GM12878 (cell line): ENCODE measurements at regions not wholly inside any gene's neighbourhood (a gene's known extent, or its start where the extent isn't known, plus 50 kb on each side); places are given as distances from the start of the nearest gene placed in this dataset.

Experiments
- ATAC-seq: fragments of 200-7000 bp; cut with Tn5 transposase; 3 replicates; pipeline ENCODE4 v1.9.1; 2020; ENCODE audit warnings: mild to moderate bottlenecking, moderate library complexity
- BruUV-seq: library from RNA; stranded (reverse); fragments of 400-500 nt; replicated peaks from 2 replicates; lab custom pipeline; 2021; lab: Mats Ljungman, UMichigan
- CTCF ChIA-PET: fragments of 300-600 bp; sonication (Branson Sonifier 250); formaldehyde crosslinking; extraction: SDS; loops from one replicate; lab custom pipeline; 2021; ENCODE audit warnings: inconsistent platforms; lab: Yijun Ruan, JAX
- POLR2A ChIA-PET: fragments of 350-600 bp; formaldehyde crosslinking; extraction: SDS; loops from one replicate; lab custom pipeline; 2021; ENCODE audit warnings: inconsistent platforms; lab: Charles Lee
- RAD21 ChIA-PET: fragments of 300-600 bp; sonication (Branson Sonifier 250); formaldehyde crosslinking; loops from one replicate; lab custom pipeline; 2023; ENCODE audit warnings: antibody characterized with exemption; ENCODE audit not compliant: unreplicated experiment; lab: Charles Lee
- SMC1A ChIA-PET: fragments of 300-600 bp; sonication (Branson Sonifier 250); formaldehyde crosslinking; loops from one replicate; lab custom pipeline; 2023; ENCODE audit not compliant: unreplicated experiment, uncharacterized antibody; lab: Charles Lee
- DNase-seq: peaks from one replicate; pipeline ENCODE4 v3.0.0-alpha.2; 2011; ENCODE audit warnings: low read depth, low spot score
- FAIRE-seq: peaks from 3 replicates; lab custom pipeline; 2011; peaks lifted over from hg19 to GRCh38; lab: Jason Lieb, UNC
- H2AFZ ChIP-seq: 2 replicates; pipeline ENCODE4 v1.6.0; 2011; ENCODE audit warnings: low read depth, low read length, control low read depth; ENCODE audit not compliant: control insufficient read depth
- H3K27ac ChIP-seq: 2 replicates; pipeline ENCODE4 v1.5.1; 2011; ENCODE audit warnings: control low read depth; ENCODE audit not compliant: control insufficient read depth, insufficient read depth
- H3K27me3 ChIP-seq, 2 experiments: replicated peaks in 1 of 2; 2 replicates each; pipeline versions ENCODE4 v1.6.0 to v1.6.1; 2011; ENCODE audit warnings: low read length in 1 of 2; ENCODE audit not compliant: control insufficient read depth in 2 of 2, insufficient read depth in 2 of 2
- H3K36me3 ChIP-seq, 2 experiments: 2 replicates each; pipeline ENCODE4 v1.5.1; 2011; ENCODE audit warnings: low read length in 1 of 2; ENCODE audit not compliant: control insufficient read depth in 2 of 2, insufficient read depth in 2 of 2
- H3K4me1 ChIP-seq: 2 replicates; pipeline ENCODE4 v1.6.1; 2011; ENCODE audit warnings: mild to moderate bottlenecking, low read length, moderate library complexity, mixed read lengths; ENCODE audit not compliant: control insufficient read depth, insufficient read depth
- H3K4me2 ChIP-seq: 2 replicates; pipeline ENCODE4 v1.6.0; 2011; ENCODE audit warnings: control low read depth; ENCODE audit not compliant: control insufficient read depth, insufficient read depth
- H3K4me3 ChIP-seq: fragments of 200-600 bp; sonication (generic); 2 replicates; pipeline ENCODE4 v1.5.1; 2016
- H3K79me2 ChIP-seq: 2 replicates; pipeline ENCODE4 v1.6.0; 2011; ENCODE audit warnings: low read length; ENCODE audit not compliant: control insufficient read depth, insufficient read depth
- H3K9ac ChIP-seq: 2 replicates; pipeline ENCODE4 v1.8.0; 2011; ENCODE audit warnings: low read length, control low read depth, mixed read lengths; ENCODE audit not compliant: control insufficient read depth, insufficient read depth
- H3K9me3 ChIP-seq: replicated peaks from 3 replicates; pipeline ENCODE4 v1.5.1; 2011; ENCODE audit warnings: mild to moderate bottlenecking, low read length; ENCODE audit not compliant: control insufficient read depth, insufficient read depth
- H4K20me1 ChIP-seq: 2 replicates; pipeline ENCODE4 v1.6.0; 2011; ENCODE audit not compliant: control insufficient read depth, insufficient read depth
- BMI1 ChIP-seq: fragments of 450-650 bp; IDR thresholded peaks from 2 replicates; pipeline ENCODE4 v1.6.1; 2016; ENCODE audit warnings: mild to moderate bottlenecking, moderate library complexity, borderline replicate concordance
- EED ChIP-seq: sonication (generic); IDR thresholded peaks from 2 replicates; pipeline ENCODE4 v1.6.1; 2016; ENCODE audit warnings: antibody characterized with exemption, low read depth
- ETV6 ChIP-seq, 2 experiments: fragments of 450-650 bp in 1 of 2; IDR thresholded peaks in 1 of 2; conservative IDR thresholded peaks in 1 of 2; 2 replicates each; pipeline ENCODE4 v1.6.1; 2014; ENCODE audit warnings: antibody characterized with exemption in 1 of 2, borderline replicate concordance in 1 of 2, low read depth in 1 of 2, mild to moderate bottlenecking in 1 of 2, moderate library complexity in 1 of 2
- HDAC6 ChIP-seq: fragments of 200-600 bp; sonication (generic); IDR thresholded peaks from one replicate; pipeline ENCODE4 v1.8.0; 2017; ENCODE audit warnings: antibody characterized with exemption; ENCODE audit not compliant: unreplicated experiment
- KAT2A ChIP-seq: conservative IDR thresholded peaks from 2 replicates; pipeline ENCODE4 v1.6.1; 2011; ENCODE audit warnings: low read depth, low read length; ENCODE audit not compliant: control insufficient read depth
- LARP7 ChIP-seq: fragments of 450-650 bp; IDR thresholded peaks from 2 replicates; pipeline ENCODE4 v1.6.1; 2017; ENCODE audit warnings: mild to moderate bottlenecking
- MAX ChIP-seq: IDR thresholded peaks from 2 replicates; pipeline ENCODE4 v1.6.1; 2012; ENCODE audit warnings: low read depth, low read length, improper control_type of control experiment
- MEF2A ChIP-seq: IDR thresholded peaks from 2 replicates; pipeline ENCODE4 v1.6.1; 2011; ENCODE audit warnings: low read depth, mild to moderate bottlenecking, low read length, moderate library complexity; ENCODE audit not compliant: insufficient read depth
- NR2C1 ChIP-seq: fragments of 450-650 bp; IDR thresholded peaks from 2 replicates; pipeline ENCODE4 v1.6.1; 2017; ENCODE audit warnings: antibody characterized with exemption, mild to moderate bottlenecking, moderate library complexity
- RB1 ChIP-seq: fragments of 450-650 bp; formaldehyde crosslinking; IDR thresholded peaks from 2 replicates; pipeline ENCODE4 v1.6.1; 2017; ENCODE audit warnings: mild to moderate bottlenecking, borderline replicate concordance
- SREBF1 ChIP-seq: IDR thresholded peaks from 2 replicates; pipeline ENCODE4 v1.6.1; 2012; ENCODE audit warnings: mild to moderate bottlenecking, low read length
- STAT1 ChIP-seq: fragments of 450-650 bp; conservative IDR thresholded peaks from 2 replicates; pipeline ENCODE4 v1.6.1; 2014; ENCODE audit warnings: antibody characterized with exemption, mild to moderate bottlenecking
- ZBED1 ChIP-seq: IDR thresholded peaks from 2 replicates; pipeline ENCODE4 v1.6.1; 2016; ENCODE audit warnings: borderline replicate concordance
- ZNF622 ChIP-seq: fragments of 450-650 bp; IDR thresholded peaks from 2 replicates; pipeline ENCODE4 v1.6.1; 2017; ENCODE audit warnings: mild to moderate bottlenecking, inconsistent platforms
- WGBS: methylation state at CpG from one replicate; pipeline ENCODE4 v1.1.6; 2016; ENCODE audit warnings: low lambda C conversion rate; ENCODE audit not compliant: insufficient replicate concordance, insufficient coverage; ENCODE audit errors: missing lambda C conversion rate; 5-methylcytosine and 5-hydroxymethylcytosine counted together
- in situ Hi-C: fragments of 300-500 bp; cut with MboI; formaldehyde crosslinking; loops from 9 replicates; pipeline ENCODE4 v1.14.3; 2018; ENCODE audit warnings: mixed read lengths
- intact Hi-C: fragments of 100-400 bp; cut with micrococcal nuclease; formaldehyde crosslinking; loops from one replicate; pipeline ENCODE4 v1.14.2; 2022; ENCODE audit not compliant: unreplicated experiment
- TF ChIP-seq, protein P1 (sequence below): fragments of 450-650 bp; IDR thresholded peaks from 2 replicates; pipeline ENCODE4 v1.6.1; 2017; ENCODE audit warnings: low read depth, mild to moderate bottlenecking, moderate library complexity
- TF ChIP-seq, protein P2 (sequence below): fragments of 450-650 bp; IDR thresholded peaks from 2 replicates; pipeline ENCODE4 v1.6.1; 2016; ENCODE audit warnings: mild to moderate bottlenecking
- TF ChIP-seq, protein P3 (sequence below): fragments of 450-650 bp; IDR thresholded peaks from 2 replicates; pipeline ENCODE4 v1.6.1; 2016; ENCODE audit warnings: mild to moderate bottlenecking

DNA sequence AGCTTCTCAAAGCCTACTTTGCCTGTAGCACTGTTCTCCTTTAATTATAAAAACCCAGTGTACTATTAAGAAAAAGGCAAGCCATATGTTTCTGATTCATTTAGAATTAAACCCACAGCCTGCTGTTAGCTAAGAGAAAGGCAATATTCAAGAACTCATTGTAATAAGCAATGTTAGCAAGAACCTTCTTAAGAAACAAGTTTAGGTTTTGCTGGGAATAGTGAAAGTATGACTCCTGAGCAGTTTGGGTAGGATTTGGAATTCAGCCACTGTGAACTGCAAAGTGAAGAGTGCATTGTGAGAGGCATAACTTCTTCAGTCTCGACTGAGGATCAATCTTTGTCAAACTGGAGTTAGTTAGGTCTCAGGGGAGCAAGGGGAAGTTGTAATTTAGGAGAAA lies 206.5 kb upstream of the NT5C1B start:
- no TSS peak for BruUV-seq
- Histone ChIP-seq H3K36me3 (no peaks in the 10 kb centered on the region), H3K9me3 (no peaks in the 10 kb centered on the region), H3K9ac (no peak overlapping the region), H4K20me1 (no peaks in the 10 kb centered on the region), H3K4me2 (no peak overlapping the region), H3K4me3 (no peak overlapping the region), H3K27ac (no peak overlapping the region), H3K27me3 (no peaks in the 10 kb centered on the region)
- WGBS = 0% methylated on average over 1 of the region's 1 CpG
- no peak for TF ChIP-seq NR2C1
- no peak for TF ChIP-seq EED
- TF ChIP-seq, protein P1, sequence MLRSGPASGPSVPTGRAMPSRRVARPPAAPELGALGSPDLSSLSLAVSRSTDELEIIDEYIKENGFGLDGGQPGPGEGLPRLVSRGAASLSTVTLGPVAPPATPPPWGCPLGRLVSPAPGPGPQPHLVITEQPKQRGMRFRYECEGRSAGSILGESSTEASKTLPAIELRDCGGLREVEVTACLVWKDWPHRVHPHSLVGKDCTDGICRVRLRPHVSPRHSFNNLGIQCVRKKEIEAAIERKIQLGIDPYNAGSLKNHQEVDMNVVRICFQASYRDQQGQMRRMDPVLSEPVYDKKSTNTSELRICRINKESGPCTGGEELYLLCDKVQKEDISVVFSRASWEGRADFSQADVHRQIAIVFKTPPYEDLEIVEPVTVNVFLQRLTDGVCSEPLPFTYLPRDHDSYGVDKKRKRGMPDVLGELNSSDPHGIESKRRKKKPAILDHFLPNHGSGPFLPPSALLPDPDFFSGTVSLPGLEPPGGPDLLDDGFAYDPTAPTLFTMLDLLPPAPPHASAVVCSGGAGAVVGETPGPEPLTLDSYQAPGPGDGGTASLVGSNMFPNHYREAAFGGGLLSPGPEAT = no peak
- no peak for TF ChIP-seq RB1
- TF ChIP-seq ZNF622 = no peak
- TF ChIP-seq BMI1 = no peak
- no peak for TF ChIP-seq SREBF1
- TF ChIP-seq, protein P2, sequence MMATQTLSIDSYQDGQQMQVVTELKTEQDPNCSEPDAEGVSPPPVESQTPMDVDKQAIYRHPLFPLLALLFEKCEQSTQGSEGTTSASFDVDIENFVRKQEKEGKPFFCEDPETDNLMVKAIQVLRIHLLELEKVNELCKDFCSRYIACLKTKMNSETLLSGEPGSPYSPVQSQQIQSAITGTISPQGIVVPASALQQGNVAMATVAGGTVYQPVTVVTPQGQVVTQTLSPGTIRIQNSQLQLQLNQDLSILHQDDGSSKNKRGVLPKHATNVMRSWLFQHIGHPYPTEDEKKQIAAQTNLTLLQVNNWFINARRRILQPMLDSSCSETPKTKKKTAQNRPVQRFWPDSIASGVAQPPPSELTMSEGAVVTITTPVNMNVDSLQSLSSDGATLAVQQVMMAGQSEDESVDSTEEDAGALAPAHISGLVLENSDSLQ = no peak
- TF ChIP-seq LARP7 = no peak
- no peak for TF ChIP-seq ETV6 (conservative IDR thresholded peaks at IDR 0.05 in 1 of 2, IDR thresholded peaks at IDR 0.05 in 1 of 2; ENCODE audit: borderline replicate concordance in 1 of 2, low read depth in 1 of 2)
- TF ChIP-seq STAT1 = no peak
- TF ChIP-seq HDAC6 = no peak
- TF ChIP-seq KAT2A = no peak
- TF ChIP-seq, protein P3, sequence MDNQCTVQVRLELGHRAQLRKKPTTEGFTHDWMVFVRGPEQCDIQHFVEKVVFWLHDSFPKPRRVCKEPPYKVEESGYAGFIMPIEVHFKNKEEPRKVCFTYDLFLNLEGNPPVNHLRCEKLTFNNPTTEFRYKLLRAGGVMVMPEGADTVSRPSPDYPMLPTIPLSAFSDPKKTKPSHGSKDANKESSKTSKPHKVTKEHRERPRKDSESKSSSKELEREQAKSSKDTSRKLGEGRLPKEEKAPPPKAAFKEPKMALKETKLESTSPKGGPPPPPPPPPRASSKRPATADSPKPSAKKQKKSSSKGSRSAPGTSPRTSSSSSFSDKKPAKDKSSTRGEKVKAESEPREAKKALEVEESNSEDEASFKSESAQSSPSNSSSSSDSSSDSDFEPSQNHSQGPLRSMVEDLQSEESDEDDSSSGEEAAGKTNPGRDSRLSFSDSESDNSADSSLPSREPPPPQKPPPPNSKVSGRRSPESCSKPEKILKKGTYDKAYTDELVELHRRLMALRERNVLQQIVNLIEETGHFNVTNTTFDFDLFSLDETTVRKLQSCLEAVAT = no peak
- no peak for TF ChIP-seq MAX
- no peak for TF ChIP-seq ZBED1
- no peak for TF ChIP-seq MEF2A
- TF ChIP-seq, all 136 proteins: peak for 0
- ATAC-seq (no peak), FAIRE-seq (no peak), DNase-seq (no peak)
- in situ Hi-C loops (no loop called here), intact Hi-C loops (no loop called here)
- RAD21 ChIA-PET = no interaction called here
- SMC1A ChIA-PET = interaction anchor here (0.6 kb wide), 1 partner anchor 1812 kb away, joined by 3 read pairs; no protein-coding TSS in a partner anchor
- no peak overlapping the region for H2AFZ ChIP-seq
- CTCF ChIA-PET = no interaction called here
- no peaks in the 10 kb centered on the region for H3K4me1 ChIP-seq
- POLR2A ChIA-PET = no interaction called here
- no peaks in the 10 kb centered on the region for H3K79me2 ChIP-seq
